GM10266 (cell line): ENCODE measurements at regions not wholly inside any gene's neighbourhood (a gene's known extent, or its start where the extent isn't known, plus 50 kb on each side); places are given as distances from the start of the nearest gene placed in this dataset.

ENCODE experiments used
- DNase-seq: peaks from one replicate; pipeline ENCODE4 v3.0.0; 2012; ENCODE audit errors: extremely low spot score
- TF ChIP-seq, protein P1 (sequence below): IDR thresholded peaks from 2 replicates; pipeline ENCODE4 v1.5.1; 2012; ENCODE audit warnings: mild to moderate bottlenecking, low read depth; ENCODE audit not compliant: control insufficient read depth, insufficient read depth; ENCODE audit errors: missing control alignments

DNA sequence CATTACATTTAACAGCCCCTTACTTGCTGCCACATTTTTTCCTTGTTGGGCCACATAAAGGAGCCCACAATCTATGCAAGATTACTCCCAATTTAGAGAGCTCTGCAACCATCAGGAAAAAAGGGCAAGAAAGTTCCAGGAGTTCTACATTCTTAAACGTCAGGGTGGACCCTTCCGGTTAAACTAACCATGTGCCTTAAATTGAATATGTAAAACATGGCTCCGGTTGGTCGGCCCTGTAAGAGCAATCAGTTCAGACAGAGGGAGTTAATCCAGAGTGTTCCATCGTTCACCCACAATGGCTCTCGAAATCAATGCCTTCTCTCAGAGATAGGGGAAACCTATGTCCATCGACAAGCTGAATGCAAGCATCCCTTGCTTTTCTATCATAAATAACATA, 253.7 kb upstream of the PFKP start:
- TF ChIP-seq, protein P1, sequence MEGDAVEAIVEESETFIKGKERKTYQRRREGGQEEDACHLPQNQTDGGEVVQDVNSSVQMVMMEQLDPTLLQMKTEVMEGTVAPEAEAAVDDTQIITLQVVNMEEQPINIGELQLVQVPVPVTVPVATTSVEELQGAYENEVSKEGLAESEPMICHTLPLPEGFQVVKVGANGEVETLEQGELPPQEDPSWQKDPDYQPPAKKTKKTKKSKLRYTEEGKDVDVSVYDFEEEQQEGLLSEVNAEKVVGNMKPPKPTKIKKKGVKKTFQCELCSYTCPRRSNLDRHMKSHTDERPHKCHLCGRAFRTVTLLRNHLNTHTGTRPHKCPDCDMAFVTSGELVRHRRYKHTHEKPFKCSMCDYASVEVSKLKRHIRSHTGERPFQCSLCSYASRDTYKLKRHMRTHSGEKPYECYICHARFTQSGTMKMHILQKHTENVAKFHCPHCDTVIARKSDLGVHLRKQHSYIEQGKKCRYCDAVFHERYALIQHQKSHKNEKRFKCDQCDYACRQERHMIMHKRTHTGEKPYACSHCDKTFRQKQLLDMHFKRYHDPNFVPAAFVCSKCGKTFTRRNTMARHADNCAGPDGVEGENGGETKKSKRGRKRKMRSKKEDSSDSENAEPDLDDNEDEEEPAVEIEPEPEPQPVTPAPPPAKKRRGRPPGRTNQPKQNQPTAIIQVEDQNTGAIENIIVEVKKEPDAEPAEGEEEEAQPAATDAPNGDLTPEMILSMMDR: no peak

DNA sequence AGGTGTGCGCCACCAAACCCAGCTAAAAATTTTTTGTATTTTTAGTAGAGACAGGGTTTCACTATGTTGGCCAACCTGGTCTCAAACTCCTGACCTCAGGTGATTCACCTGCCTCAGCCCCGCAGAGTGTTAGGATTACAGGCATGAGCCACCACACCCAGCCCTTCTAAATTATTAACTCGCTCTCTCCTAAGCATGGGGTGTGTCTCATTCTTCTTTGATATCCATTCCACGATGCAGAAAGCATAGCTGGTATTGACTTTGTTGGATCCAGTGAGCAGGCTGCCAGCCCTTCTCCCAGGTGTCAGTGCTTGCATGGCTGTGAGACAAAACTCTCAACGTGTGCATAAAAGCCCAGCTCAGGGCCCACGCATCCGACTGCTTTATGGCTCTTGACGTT, 254.1 kb upstream of the PFKP start:
- DNase-seq: no peak
- TF ChIP-seq, protein P1: no peak

More for the DNA sequence above, 253.7 kb upstream of the PFKP start:
- no peak for DNase-seq

DNA sequence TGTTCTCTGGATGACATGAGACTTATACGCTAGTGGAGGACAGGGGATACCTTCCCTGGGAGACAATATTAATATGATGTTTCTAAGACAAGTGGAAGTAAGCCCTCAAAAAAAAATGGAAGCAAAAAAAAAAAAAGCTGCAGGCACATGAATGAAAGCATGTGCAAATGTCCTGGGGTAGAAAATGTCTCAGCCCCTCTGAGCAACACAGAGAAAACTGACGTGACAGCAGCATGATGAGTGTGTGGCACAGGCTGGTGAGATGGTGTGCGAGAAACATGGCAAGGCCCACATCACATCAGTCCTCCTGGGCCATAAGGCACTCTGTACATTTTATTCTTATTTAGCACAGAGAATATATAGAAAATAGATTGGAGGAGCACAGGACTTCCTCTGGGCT, 254.7 kb upstream of the PFKP start:
- no peak for DNase-seq
- TF ChIP-seq, protein P1: no peak

DNA sequence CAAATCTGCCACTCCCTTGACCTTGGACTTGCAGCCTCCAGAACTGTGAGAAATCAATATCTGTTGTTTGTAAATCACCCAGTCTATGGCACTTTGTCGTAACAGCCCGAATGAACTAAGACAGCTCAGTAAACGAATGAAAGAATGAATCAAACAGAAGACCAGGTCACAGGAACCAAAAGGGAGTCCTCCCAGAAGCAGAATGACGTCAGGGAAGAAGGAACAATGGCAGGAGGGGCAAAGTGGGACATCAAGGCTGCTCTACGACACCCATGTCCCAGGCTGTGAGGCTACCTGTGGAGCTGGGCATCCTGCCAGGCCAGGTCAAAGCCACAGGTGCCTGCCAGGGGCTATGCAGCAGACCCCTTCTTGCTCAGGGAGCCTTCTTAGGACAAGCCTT, 267.2 kb upstream of the PFKP start:
- no peak for DNase-seq
- TF ChIP-seq, protein P1: no peak

DNA sequence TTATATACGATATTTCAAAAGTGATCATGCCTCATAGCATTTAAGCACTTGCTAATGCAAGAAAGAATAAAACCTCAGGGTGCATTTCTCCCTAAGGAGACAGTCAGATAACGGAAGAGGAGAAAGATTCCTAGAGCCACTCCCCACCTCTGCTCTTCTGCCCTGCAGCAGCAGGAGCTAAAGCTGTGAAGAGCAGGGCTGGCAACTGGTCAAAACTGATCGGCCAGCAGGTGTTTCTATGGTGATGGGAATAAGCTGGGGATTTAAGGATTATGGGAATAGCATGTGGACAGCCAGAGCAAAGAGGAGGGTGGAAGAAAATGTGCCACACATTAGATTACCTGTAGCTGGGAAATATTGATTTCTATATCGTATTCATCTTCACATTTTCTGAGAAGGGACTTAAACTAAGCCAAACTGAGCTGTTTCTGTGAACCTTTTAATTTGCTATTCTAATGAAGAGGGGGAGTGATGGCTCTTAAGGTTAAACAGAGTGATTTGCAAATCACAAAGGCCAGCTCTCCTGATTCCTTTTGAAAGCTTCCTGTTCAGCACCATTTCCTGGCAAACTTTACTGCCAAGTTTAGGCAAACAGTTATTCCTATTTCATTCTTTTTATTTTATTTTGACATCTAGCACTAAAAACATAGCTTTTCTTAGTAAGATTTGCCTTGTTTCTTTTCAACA, 268.9 kb upstream of the PFKP start:
- no peak for DNase-seq
- TF ChIP-seq, protein P1: no peak

DNA sequence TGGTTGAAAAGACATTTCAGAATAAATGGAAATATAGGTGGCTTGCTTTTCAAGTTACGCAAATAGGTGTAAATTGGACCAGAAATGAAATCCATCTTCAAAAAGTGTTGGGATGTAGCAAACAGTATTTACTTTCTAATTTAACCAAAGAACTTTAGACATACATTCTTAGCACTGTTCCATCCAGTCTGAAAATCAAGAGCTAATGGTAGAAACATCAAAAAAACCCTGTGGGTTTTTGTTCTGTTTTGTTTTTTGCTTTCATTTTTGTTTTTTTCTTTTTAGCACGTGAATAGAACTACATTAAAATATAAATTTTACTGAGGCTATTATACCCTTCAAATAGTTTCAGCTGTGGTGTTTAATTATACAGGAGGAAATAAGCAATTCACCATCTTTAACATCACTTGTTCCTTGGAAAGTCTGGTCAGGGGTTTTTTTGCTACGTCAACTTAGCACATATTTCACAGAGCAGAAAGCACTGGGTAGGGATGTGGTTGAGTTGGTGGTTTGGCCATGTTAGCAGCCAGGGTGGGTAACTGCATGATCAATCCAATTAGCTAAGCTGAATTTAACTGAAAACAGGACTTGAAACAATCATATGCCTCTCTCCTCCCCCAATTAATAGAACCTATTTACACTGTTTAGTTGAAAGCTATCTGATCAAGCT, 275.4 kb upstream of the PFKP start:
- no peak for DNase-seq
- TF ChIP-seq, protein P1: no peak
